22Rv1 (cell line): ENCODE measurements at regions not wholly inside any gene's neighbourhood (a gene's known extent, or its start where the extent isn't known, plus 50 kb on each side); places are given as distances from the start of the nearest gene placed in this dataset.

Experiments used
- H3K27ac ChIP-seq: fragments of 450-650 bp; 2 replicates; pipeline ENCODE4 v1.5.1; 2017
- ZFX ChIP-seq: fragments of 450-650 bp; IDR thresholded peaks from 2 replicates; pipeline ENCODE4 v1.6.1; 2017; ENCODE audit warnings: antibody characterized with exemption, borderline replicate concordance
- TF ChIP-seq, protein P1 (sequence below): fragments of 450-650 bp; IDR thresholded peaks from 2 replicates; pipeline ENCODE4 v1.5.1; 2017; ENCODE audit warnings: mild to moderate bottlenecking

- no peak overlapping the region for H3K27ac ChIP-seq
- TF ChIP-seq, protein P1, sequence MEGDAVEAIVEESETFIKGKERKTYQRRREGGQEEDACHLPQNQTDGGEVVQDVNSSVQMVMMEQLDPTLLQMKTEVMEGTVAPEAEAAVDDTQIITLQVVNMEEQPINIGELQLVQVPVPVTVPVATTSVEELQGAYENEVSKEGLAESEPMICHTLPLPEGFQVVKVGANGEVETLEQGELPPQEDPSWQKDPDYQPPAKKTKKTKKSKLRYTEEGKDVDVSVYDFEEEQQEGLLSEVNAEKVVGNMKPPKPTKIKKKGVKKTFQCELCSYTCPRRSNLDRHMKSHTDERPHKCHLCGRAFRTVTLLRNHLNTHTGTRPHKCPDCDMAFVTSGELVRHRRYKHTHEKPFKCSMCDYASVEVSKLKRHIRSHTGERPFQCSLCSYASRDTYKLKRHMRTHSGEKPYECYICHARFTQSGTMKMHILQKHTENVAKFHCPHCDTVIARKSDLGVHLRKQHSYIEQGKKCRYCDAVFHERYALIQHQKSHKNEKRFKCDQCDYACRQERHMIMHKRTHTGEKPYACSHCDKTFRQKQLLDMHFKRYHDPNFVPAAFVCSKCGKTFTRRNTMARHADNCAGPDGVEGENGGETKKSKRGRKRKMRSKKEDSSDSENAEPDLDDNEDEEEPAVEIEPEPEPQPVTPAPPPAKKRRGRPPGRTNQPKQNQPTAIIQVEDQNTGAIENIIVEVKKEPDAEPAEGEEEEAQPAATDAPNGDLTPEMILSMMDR, result no peak
- no peak for TF ChIP-seq ZFX
Measured at GRCh38 chr9:117511852-117512481, 97.1 kb upstream of the ASTN2 start.

GRCh38 chr9:117496307-117496706 lies 81.5 kb upstream of the ASTN2 start:
- no peak overlapping the region for H3K27ac ChIP-seq
- TF ChIP-seq, protein P1, result no peak
- TF ChIP-seq ZFX, result no peak

GRCh38 chr9:117494401-117495090 lies 79.7 kb upstream of the ASTN2 start:
- TF ChIP-seq, protein P1, result no peak
- TF ChIP-seq ZFX, result no peak
- no peak overlapping the region for H3K27ac ChIP-seq

DNA sequence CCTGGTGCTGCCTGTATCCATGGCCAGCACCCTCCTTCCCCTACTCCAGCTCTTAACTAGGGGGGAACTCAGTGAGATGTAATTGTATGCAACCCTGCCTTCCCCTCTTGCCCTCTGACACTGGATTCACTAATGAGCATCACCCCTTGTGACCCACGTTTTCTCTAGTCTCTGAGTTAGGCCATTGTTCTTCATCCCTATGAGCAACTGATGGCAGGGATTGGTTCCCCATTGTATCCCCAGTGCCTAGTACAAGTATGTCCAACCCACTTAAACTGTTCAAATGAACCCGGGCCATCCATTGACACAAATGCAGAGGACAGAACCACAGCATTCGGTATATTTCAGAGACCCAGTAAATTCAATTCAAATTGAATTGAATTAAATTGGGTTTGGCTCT lies 77.6 kb upstream of the ASTN2 start:
- no peak overlapping the region for H3K27ac ChIP-seq
- TF ChIP-seq, protein P1, result no peak
- TF ChIP-seq ZFX, result no peak

- no peak overlapping the region for H3K27ac ChIP-seq
- TF ChIP-seq, protein P1, result no peak
- no peak for TF ChIP-seq ZFX
Measured at GRCh38 chr9:117491491-117491890, 76.6 kb upstream of the ASTN2 start.

DNA sequence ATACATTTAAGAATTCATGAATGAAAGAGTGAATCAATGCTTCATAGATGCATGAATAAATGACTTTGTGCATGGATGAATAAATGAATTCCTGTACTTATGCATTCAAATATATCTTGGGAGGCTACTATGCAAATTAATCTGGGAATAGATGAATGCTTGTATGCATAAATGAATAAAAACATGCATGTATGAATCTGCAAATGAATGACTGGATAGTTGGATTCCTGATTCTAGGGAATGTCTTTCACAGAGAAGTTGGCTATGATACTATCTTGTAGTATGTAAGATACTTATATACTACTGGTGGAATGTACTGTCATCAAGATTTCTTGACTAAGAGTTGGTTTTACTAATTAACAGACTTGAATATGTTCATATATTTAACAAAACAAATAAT lies 75.3 kb upstream of the ASTN2 start:
- no peak overlapping the region for H3K27ac ChIP-seq
- TF ChIP-seq ZFX, result no peak
- TF ChIP-seq, protein P1, result no peak

GRCh38 chr9:117488659-117489058 lies 73.8 kb upstream of the ASTN2 start:
- TF ChIP-seq ZFX, result no peak
- TF ChIP-seq, protein P1, result no peak
- H3K27ac ChIP-seq, result no peak overlapping the region
